HCT116 (cell line): ENCODE measurements at regions not wholly inside any gene's neighbourhood (a gene's known extent, or its start where the extent isn't known, plus 50 kb on each side); places are given as distances from the start of the nearest gene placed in this dataset.

ENCODE experiments used
- EZH2 ChIP-seq: fragments of 200-600 bp; sonication (generic); IDR thresholded peaks from 2 replicates; pipeline ENCODE4 v1.6.1; 2017; ENCODE audit warnings: antibody characterized with exemption, mixed run types
- EZH2phosphoT487 ChIP-seq: fragments of 200-600 bp; IDR thresholded peaks from 2 replicates; pipeline ENCODE4 v1.6.1; 2018; ENCODE audit warnings: antibody characterized with exemption, borderline replicate concordance
- POLR2A ChIP-seq: IDR thresholded peaks from 2 replicates; pipeline ENCODE4 v1.7.0; 2011; ENCODE audit warnings: borderline replicate concordance; ENCODE audit not compliant: insufficient read depth, insufficient read length; ENCODE audit errors: extremely low read depth
- REST ChIP-seq: IDR thresholded peaks from 2 replicates; pipeline ENCODE4 v1.6.1; 2012; ENCODE audit warnings: low read depth
- TF ChIP-seq, protein P1 (sequence below), 3 experiments: fragments of 200-600 bp in 1 of 3; sonication (generic) in 1 of 3; IDR thresholded peaks in 2 of 3; conservative IDR thresholded peaks in 1 of 3; 2 replicates each; pipeline ENCODE4 v1.5.1; 2012 to 2017; ENCODE audit warnings: low read depth in 2 of 3, low read length in 2 of 3, antibody characterized with exemption in 1 of 3, borderline replicate concordance in 1 of 3, control low read depth in 1 of 3, mild to moderate bottlenecking in 1 of 3, mixed read lengths in 1 of 3, mixed run types in 1 of 3, moderate library complexity in 1 of 3; ENCODE audit not compliant: insufficient read depth in 1 of 3
- TF ChIP-seq, protein P2 (sequence below): IDR thresholded peaks from 2 replicates; pipeline ENCODE4 v1.6.1; 2011; ENCODE audit warnings: mild to moderate bottlenecking, low read length, moderate library complexity; ENCODE audit not compliant: insufficient replicate concordance; ENCODE audit errors: extremely low read depth

DNA sequence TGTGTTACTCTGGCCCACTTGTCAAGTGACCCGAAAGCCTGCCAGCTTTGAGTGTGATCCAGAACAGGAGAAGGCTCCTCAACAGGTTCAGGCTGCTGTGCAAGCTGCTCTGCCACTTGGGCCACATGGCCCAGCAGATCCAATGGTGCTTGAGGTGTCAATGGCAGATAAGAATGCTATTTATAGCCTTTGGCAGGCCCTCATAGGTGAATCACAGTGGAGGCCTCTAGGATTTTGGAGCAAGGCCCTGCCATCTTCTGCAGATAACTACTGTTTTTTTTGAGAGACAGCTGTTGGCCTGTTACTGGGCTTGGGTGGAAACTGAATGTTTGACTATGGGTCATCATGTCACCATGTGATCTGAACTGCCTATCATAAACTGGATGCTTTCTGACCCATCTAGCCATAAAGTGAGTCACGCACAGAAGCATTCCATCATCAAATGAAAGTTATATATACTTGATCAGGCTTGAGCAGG is 180.8 kb downstream of the CARTPT start:
- TF ChIP-seq, protein P1, sequence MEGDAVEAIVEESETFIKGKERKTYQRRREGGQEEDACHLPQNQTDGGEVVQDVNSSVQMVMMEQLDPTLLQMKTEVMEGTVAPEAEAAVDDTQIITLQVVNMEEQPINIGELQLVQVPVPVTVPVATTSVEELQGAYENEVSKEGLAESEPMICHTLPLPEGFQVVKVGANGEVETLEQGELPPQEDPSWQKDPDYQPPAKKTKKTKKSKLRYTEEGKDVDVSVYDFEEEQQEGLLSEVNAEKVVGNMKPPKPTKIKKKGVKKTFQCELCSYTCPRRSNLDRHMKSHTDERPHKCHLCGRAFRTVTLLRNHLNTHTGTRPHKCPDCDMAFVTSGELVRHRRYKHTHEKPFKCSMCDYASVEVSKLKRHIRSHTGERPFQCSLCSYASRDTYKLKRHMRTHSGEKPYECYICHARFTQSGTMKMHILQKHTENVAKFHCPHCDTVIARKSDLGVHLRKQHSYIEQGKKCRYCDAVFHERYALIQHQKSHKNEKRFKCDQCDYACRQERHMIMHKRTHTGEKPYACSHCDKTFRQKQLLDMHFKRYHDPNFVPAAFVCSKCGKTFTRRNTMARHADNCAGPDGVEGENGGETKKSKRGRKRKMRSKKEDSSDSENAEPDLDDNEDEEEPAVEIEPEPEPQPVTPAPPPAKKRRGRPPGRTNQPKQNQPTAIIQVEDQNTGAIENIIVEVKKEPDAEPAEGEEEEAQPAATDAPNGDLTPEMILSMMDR (IDR thresholded peaks at IDR 0.05 in 2 of 3, conservative IDR thresholded peaks at IDR 0.05 in 1 of 3; ENCODE audit: borderline replicate concordance in 1 of 3, insufficient read depth in 1 of 3, low read depth in 2 of 3, low read length in 2 of 3) = no peak
- TF ChIP-seq, protein P2, sequence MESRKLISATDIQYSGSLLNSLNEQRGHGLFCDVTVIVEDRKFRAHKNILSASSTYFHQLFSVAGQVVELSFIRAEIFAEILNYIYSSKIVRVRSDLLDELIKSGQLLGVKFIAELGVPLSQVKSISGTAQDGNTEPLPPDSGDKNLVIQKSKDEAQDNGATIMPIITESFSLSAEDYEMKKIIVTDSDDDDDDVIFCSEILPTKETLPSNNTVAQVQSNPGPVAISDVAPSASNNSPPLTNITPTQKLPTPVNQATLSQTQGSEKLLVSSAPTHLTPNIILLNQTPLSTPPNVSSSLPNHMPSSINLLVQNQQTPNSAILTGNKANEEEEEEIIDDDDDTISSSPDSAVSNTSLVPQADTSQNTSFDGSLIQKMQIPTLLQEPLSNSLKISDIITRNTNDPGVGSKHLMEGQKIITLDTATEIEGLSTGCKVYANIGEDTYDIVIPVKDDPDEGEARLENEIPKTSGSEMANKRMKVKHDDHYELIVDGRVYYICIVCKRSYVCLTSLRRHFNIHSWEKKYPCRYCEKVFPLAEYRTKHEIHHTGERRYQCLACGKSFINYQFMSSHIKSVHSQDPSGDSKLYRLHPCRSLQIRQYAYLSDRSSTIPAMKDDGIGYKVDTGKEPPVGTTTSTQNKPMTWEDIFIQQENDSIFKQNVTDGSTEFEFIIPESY = no peak
- TF ChIP-seq EZH2phosphoT487 (no peak), REST (no peak), POLR2A (no peak), EZH2 (no peak)
